Frontal cortex (tissue), 3 donors: ENCODE measurements at regions not wholly inside any gene's neighbourhood (a gene's known extent, or its start where the extent isn't known, plus 50 kb on each side); places are given as distances from the start of the nearest gene placed in this dataset.
"Not testable (repeated sequence)": the region's sequence is repeated elsewhere in the genome, so short reads cannot be mapped to it uniquely, and the experiment has no call there.

Experiments
- DNase-seq, 2 donors: peaks; one replicate each; pipeline ENCODE4 v3.0.0; 2012; ENCODE audit warnings: low spot score in 2 of 2
- FAIRE-seq: peaks from 2 replicates; lab custom pipeline; 2012; peaks lifted over from hg19 to GRCh38; lab: Jason Lieb, UNC
- donor health status: control.
- donor health status: control.
- donor health status: control.

GRCh38 chr10:33045421-33045820 lies 87.4 kb upstream of the ITGB1 start:
- FAIRE-seq = no peak
- DNase-seq = no peak

- FAIRE-seq = no peak
- DNase-seq = no peak
These were observed 84.5 kb upstream of the ITGB1 start for GRCh38 chr10:33042565-33042964.

- DNase-seq (no peak), FAIRE-seq (no peak)
These were observed 83.9 kb upstream of the ITGB1 start for GRCh38 chr10:33041783-33042437.

- DNase-seq (no peak), FAIRE-seq (no peak)
These were observed 82.4 kb upstream of the ITGB1 start for GRCh38 chr10:33040436-33040835.

- FAIRE-seq = no peak
- no peak for DNase-seq
These were observed 81.2 kb upstream of the ITGB1 start for GRCh38 chr10:33039181-33039580.

GRCh38 chr10:33038672-33039071 lies 80.6 kb upstream of the ITGB1 start:
- DNase-seq (no peak), FAIRE-seq (no peak)

- DNase-seq (no peak), FAIRE-seq (no peak)
These were observed 79.7 kb upstream of the ITGB1 start for GRCh38 chr10:33037726-33038125.

GRCh38 chr10:33036670-33037069 lies 78.6 kb upstream of the ITGB1 start:
- no peak for FAIRE-seq
- no peak for DNase-seq

GRCh38 chr10:33035411-33035810 lies 77.4 kb upstream of the ITGB1 start:
- no peak for FAIRE-seq
- no peak for DNase-seq

- DNase-seq = no peak
- no peak for FAIRE-seq
These were observed 76.9 kb upstream of the ITGB1 start for GRCh38 chr10:33034931-33035330.

GRCh38 chr10:33032654-33033151 lies 74.7 kb upstream of the ITGB1 start:
- FAIRE-seq = no peak
- no peak for DNase-seq

GRCh38 chr10:33031815-33032653 lies 74.0 kb upstream of the ITGB1 start:
- DNase-seq = no peak
- no peak for FAIRE-seq

GRCh38 chr10:33031171-33031570 lies 73.1 kb upstream of the ITGB1 start:
- no peak for DNase-seq
- no peak for FAIRE-seq

GRCh38 chr10:33028515-33028914 lies 70.5 kb upstream of the ITGB1 start:
- FAIRE-seq, DNase-seq: not testable (repeated sequence)

- DNase-seq (no peak), FAIRE-seq (no peak)
These were observed 69.1 kb upstream of the ITGB1 start for GRCh38 chr10:33027088-33027487.

- DNase-seq (no peak), FAIRE-seq (no peak)
These were observed 68.4 kb upstream of the ITGB1 start for GRCh38 chr10:33026422-33026821.

- DNase-seq = no peak
- no peak for FAIRE-seq
These were observed 67.9 kb upstream of the ITGB1 start for GRCh38 chr10:33025910-33026309.

- DNase-seq (no peak), FAIRE-seq (no peak)
These were observed 67.0 kb upstream of the ITGB1 start for GRCh38 chr10:33025039-33025438.

GRCh38 chr10:33022691-33023090 lies 64.7 kb upstream of the ITGB1 start:
- FAIRE-seq = no peak

GRCh38 chr10:33022090-33022489 lies 64.1 kb upstream of the ITGB1 start:
- no peak for DNase-seq
- no peak for FAIRE-seq

More at GRCh38 chr10:33022691-33023090, 64.7 kb upstream of the ITGB1 start:
- DNase-seq = no peak

GRCh38 chr10:33016988-33017387 lies 59.0 kb upstream of the ITGB1 start:
- FAIRE-seq = no peak
- DNase-seq = no peak
